ENCODE measurements at regions not wholly inside any gene's neighbourhood (a gene's known extent, or its start where the extent isn't known, plus 50 kb on each side); places are given as distances from the start of the nearest gene placed in this dataset.

DNA sequence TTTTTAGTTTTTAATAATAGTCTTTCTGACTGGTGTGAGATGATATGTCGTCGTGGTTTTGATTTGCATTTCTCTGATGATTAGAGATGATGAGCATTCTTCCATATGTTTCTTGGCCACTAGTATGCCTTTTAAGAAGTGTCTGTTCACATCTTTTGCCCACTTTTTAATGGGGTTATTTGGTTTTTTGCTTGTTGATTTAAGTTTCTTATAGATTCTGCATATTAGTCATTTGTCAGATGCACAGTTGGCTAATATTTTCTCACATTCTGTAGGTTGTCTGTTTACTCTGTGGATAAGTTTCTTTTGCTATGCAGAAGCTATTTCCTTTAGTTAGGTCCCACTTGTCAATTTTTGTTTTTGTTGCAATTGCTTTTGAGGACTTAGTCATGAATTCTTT, 185.4 kb downstream of the SUCNR1 start:
- TF ChIP-seq, protein P1, sequence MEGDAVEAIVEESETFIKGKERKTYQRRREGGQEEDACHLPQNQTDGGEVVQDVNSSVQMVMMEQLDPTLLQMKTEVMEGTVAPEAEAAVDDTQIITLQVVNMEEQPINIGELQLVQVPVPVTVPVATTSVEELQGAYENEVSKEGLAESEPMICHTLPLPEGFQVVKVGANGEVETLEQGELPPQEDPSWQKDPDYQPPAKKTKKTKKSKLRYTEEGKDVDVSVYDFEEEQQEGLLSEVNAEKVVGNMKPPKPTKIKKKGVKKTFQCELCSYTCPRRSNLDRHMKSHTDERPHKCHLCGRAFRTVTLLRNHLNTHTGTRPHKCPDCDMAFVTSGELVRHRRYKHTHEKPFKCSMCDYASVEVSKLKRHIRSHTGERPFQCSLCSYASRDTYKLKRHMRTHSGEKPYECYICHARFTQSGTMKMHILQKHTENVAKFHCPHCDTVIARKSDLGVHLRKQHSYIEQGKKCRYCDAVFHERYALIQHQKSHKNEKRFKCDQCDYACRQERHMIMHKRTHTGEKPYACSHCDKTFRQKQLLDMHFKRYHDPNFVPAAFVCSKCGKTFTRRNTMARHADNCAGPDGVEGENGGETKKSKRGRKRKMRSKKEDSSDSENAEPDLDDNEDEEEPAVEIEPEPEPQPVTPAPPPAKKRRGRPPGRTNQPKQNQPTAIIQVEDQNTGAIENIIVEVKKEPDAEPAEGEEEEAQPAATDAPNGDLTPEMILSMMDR (IDR thresholded peaks at IDR 0.05; ENCODE audit: borderline replicate concordance, insufficient read depth, low read depth, low read length) = no peak
- H3K4me3 ChIP-seq (ENCODE audit: low read depth, low read length) = no peak overlapping the region

DNA sequence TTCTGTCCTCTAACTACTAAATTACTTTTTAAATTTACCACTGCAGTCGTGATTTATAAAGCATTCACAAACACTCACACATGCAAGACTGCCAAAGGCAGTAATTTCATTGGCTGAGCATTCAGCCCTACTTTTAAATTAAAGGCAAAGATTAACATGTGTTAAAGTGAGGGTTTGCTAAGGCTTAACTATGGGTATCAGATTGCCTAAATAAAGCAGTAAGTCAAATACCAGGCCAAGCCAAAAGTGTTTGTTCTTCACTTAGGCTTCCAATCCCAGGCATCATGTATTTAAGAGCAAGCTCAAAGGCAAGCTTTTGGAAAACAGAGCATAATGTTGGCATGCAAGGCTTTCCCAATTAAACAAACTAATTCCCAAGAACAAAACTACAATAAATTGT, 187.3 kb downstream of the SUCNR1 start:
- no peak overlapping the region for H3K4me3 ChIP-seq (ENCODE audit: low read depth, low read length)
- TF ChIP-seq, protein P1 (IDR thresholded peaks at IDR 0.05; ENCODE audit: borderline replicate concordance, insufficient read depth, low read depth, low read length) = no peak

DNA sequence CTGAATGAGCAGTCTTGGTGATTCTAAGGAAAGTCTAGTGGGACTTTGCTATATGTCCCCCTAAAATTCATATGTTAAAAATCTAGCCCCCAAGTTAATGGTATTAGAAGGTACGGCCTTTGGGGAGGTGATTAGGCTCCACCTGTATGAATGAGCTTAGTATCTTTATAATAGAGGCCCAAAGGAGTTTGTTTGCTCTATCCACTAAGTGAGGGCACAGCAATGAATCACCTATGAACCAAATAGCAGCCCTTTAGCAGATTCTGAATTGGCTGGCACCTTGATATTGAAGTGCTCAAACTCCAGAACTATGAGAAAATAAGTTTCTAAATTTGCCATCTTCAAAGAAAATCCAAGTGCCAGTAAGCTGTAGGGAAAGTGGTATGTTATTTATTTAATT, 187.9 kb downstream of the SUCNR1 start:
- TF ChIP-seq, protein P1 (IDR thresholded peaks at IDR 0.05; ENCODE audit: borderline replicate concordance, insufficient read depth, low read depth, low read length) = no peak
- H3K4me3 ChIP-seq (ENCODE audit: low read depth, low read length) = no peak overlapping the region

DNA sequence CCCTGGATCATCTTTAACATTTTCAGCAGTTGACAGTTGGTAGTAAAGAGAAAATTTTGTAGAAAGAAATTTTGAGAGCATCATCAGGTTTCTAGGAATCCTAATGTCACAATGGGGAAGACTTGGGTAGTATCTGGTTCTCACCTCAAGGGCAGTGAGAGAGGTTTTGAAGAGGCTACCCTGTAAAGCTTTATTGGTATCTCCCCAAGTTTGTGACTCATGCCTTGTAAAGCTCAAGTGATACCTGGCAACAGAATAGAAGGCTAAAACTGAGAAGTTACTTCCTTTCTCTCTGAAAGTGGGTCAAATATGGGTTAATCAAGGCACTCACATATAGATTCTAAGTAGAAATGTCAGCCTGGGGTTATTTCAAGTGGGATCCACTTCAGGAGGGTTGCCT, 196.4 kb downstream of the SUCNR1 start:
- TF ChIP-seq, protein P1 (IDR thresholded peaks at IDR 0.05; ENCODE audit: borderline replicate concordance, insufficient read depth, low read depth, low read length) = no peak
- H3K4me3 ChIP-seq (ENCODE audit: low read depth, low read length) = no peak overlapping the region

DNA sequence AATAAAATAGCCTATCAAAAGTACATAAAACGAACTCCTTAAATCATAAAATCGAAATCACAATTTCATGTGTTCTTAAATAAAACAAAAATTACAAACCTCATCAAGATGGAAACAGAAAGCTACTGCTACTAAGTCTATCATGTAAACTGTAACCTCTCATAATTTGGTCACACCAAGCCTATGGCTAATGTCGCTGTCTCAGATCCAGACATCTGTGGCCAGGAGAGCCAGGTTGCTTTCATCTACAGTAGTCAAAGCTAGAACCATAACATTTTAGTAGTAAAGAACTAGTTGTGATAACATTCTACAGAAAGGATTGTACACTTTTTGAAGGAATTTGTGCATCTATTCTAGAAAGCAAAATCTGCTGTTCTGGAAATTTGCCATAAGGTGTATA, 197.4 kb upstream of the MBNL1 start:
- no peak overlapping the region for H3K4me3 ChIP-seq (ENCODE audit: low read depth, low read length)
- TF ChIP-seq, protein P1 (IDR thresholded peaks at IDR 0.05; ENCODE audit: borderline replicate concordance, insufficient read depth, low read depth, low read length) = no peak

DNA sequence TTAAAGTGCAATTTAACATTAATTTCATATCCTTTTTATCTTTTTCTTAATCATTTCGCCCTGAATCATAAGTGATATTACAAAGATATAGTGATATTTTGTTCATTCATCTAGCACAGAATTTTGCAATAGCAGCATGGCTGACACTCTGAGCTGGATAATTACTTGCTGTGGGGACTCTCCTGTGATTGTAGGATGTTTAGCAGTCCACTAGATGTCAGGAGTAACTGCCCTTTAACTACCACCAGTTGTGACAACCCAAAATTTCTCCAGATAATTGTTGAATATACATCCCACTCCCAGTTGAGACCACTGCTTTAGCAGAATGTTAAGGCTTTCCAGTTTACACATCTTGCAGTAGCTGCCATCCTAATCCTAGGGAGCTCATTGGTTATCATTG, 196.8 kb upstream of the MBNL1 start:
- no peak overlapping the region for H3K4me3 ChIP-seq (ENCODE audit: low read depth, low read length)
- TF ChIP-seq, protein P1 (IDR thresholded peaks at IDR 0.05; ENCODE audit: borderline replicate concordance, insufficient read depth, low read depth, low read length) = peak; percentile 34; the same call in 1 of the 2 replicates

DNA sequence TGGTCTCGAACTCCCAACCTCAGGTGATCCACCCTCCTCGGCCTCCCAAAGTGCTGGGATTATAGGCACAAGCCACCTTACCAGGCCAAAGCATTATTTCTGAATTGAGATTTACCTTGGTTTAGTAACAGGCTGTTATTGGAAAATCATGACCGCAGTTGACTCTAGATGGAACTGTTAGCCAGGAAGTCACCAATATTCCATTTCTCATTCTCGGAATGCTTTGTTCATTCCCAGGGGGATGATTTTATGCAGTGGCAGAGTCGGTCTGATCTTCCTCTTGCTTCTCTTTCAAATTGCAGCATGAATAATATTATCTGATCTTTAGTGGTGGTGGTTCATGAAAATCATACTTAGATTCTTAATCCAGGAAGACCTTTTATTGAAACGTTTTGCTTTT, 195.5 kb upstream of the MBNL1 start:
- TF ChIP-seq, protein P1 (IDR thresholded peaks at IDR 0.05; ENCODE audit: borderline replicate concordance, insufficient read depth, low read depth, low read length) = no peak
- no peak overlapping the region for H3K4me3 ChIP-seq (ENCODE audit: low read depth, low read length)
